ENCODE measurements at regions not wholly inside any gene's neighbourhood (a gene's known extent, or its start where the extent isn't known, plus 50 kb on each side); places are given as distances from the start of the nearest gene placed in this dataset.

DNA sequence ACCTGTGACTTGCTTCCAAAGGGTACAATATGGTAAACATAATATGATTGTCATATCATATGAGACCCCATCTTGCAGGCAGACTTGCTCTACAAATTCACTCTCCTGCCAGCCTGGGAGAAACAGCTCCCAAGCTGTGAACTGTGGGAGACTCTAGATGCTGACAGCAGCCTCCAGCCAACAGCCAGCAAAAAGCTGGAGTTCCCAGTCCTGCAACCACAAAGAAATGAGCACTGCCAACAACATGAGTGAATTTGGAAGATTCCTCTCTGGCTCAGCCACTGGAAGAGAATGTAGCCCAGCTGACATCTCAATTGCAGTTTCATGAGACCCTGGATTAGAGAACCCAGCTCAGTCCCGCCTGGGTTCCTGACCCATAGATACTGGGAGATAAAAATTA, 145.4 kb downstream of the QDPR start:
- no peaks in the 10 kb centered on the region for H3K36me3 Mint-ChIP-seq (ENCODE audit: insufficient read depth, unreplicated experiment)
- no peaks in the 10 kb centered on the region for H3K4me1 Mint-ChIP-seq (ENCODE audit: low read depth, unreplicated experiment)
- intact Hi-C loops (cut with micrococcal nuclease; ENCODE audit: unreplicated experiment), result no loop called here
- no peaks in the 10 kb centered on the region for H3K27me3 Mint-ChIP-seq (ENCODE audit: unreplicated experiment)
- BruUV-seq (replicated peaks), result no TSS peak
- no peak for DNase-seq
- H3K4me3 Mint-ChIP-seq (ENCODE audit: low read depth, unreplicated experiment), result no peak overlapping the region
- CTCF ChIA-PET, result no interaction called here
- H3K9me3 Mint-ChIP-seq (ENCODE audit: low read depth, unreplicated experiment), result no peaks in the 10 kb centered on the region
- no peak overlapping the region for H3K27ac Mint-ChIP-seq (ENCODE audit: unreplicated experiment)
- TF ChIP-seq, protein P1, sequence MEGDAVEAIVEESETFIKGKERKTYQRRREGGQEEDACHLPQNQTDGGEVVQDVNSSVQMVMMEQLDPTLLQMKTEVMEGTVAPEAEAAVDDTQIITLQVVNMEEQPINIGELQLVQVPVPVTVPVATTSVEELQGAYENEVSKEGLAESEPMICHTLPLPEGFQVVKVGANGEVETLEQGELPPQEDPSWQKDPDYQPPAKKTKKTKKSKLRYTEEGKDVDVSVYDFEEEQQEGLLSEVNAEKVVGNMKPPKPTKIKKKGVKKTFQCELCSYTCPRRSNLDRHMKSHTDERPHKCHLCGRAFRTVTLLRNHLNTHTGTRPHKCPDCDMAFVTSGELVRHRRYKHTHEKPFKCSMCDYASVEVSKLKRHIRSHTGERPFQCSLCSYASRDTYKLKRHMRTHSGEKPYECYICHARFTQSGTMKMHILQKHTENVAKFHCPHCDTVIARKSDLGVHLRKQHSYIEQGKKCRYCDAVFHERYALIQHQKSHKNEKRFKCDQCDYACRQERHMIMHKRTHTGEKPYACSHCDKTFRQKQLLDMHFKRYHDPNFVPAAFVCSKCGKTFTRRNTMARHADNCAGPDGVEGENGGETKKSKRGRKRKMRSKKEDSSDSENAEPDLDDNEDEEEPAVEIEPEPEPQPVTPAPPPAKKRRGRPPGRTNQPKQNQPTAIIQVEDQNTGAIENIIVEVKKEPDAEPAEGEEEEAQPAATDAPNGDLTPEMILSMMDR (IDR thresholded peaks at IDR 0.05; ENCODE audit: unreplicated experiment), result no peak

DNA sequence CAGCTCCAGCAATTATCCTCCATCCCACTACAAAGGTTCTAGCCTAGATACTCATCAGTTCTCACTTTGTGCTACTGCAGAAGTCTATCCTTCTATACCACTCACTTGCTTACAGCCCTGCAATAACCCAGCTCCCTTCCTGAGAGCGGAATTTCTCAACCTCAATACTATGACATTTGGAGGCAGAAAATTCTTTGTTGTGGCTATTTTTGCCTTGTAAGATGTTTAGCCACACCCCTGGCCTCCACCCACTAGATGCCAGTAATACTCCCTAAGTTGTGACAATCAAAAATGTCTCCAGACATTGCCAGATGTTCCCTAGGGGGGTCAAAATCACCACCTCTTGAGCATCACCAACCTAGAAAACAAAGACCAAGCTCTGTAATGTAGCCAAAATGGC, 149.5 kb downstream of the QDPR start:
- BruUV-seq (replicated peaks), result no TSS peak
- no peak overlapping the region for H3K4me3 Mint-ChIP-seq (ENCODE audit: low read depth, unreplicated experiment)
- no peaks in the 10 kb centered on the region for H3K9me3 Mint-ChIP-seq (ENCODE audit: low read depth, unreplicated experiment)
- no peak for DNase-seq
- no peak overlapping the region for H3K27ac Mint-ChIP-seq (ENCODE audit: unreplicated experiment)
- CTCF ChIA-PET, result no interaction called here
- intact Hi-C loops (cut with micrococcal nuclease; ENCODE audit: unreplicated experiment), result no loop called here
- peaks cover 13% of the 10 kb centered on the region for H3K27me3 Mint-ChIP-seq (ENCODE audit: unreplicated experiment)
- no peaks in the 10 kb centered on the region for H3K36me3 Mint-ChIP-seq (ENCODE audit: insufficient read depth, unreplicated experiment)
- TF ChIP-seq, protein P1 (IDR thresholded peaks at IDR 0.05; ENCODE audit: unreplicated experiment), result no peak
- H3K4me1 Mint-ChIP-seq (ENCODE audit: low read depth, unreplicated experiment), result no peaks in the 10 kb centered on the region

DNA sequence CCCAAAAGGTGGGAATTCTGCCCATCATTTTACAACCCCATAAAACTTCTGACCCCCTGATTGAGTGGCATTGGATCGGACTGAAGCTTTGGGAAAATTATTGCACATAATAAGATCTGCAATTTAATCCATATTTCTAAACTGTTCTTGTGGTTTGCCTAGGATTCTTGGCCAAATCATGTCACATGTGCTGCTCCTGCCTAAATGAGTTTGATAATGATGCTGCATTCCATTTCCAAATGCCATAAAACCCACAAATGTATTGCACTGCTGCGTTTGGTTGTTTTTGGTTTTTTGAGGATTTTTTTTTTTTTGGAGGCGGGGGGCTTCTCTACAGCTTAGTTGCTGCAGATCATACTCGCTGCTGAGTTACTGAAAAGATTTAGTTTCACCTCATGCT, 153.6 kb downstream of the QDPR start:
- intact Hi-C loops (cut with micrococcal nuclease; ENCODE audit: unreplicated experiment), result no loop called here

DNA sequence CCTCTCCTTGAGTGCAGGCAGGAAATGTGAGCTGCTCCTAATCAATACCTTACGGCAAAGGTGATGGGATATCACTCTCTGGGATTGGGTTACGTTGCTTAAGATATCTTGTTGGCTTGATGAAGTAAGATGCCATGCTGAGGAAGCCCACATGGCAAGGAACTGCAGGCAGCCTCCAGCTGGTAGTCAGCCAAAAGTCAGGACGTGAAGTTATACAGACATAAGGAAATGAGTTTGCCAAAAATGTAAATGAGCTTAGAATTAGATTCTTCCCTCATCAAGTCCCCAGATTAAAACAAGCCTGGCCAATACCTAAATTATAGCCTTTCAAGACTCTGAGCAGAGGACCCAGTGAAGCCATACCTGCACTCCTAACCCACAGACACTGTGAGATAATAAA, 155.0 kb downstream of the QDPR start:
- no peak overlapping the region for H3K27ac Mint-ChIP-seq (ENCODE audit: unreplicated experiment)
- H3K36me3 Mint-ChIP-seq (ENCODE audit: insufficient read depth, unreplicated experiment), result no peaks in the 10 kb centered on the region
- TF ChIP-seq, protein P1 (IDR thresholded peaks at IDR 0.05; ENCODE audit: unreplicated experiment), result no peak
- intact Hi-C loops (cut with micrococcal nuclease; ENCODE audit: unreplicated experiment), result no loop called here
- DNase-seq, result no peak
- CTCF ChIA-PET, result interaction anchor here (0.7 kb wide), 1 partner anchor 12 kb away, joined by 3 read pairs; no protein-coding TSS in a partner anchor
- no TSS peak for BruUV-seq (replicated peaks)
- H3K4me1 Mint-ChIP-seq (ENCODE audit: low read depth, unreplicated experiment), result no peaks in the 10 kb centered on the region
- H3K4me3 Mint-ChIP-seq (ENCODE audit: low read depth, unreplicated experiment), result no peak overlapping the region
- peaks cover 46% of the 10 kb centered on the region for H3K27me3 Mint-ChIP-seq (ENCODE audit: unreplicated experiment)
- peaks cover 2% of the 10 kb centered on the region for H3K9me3 Mint-ChIP-seq (ENCODE audit: low read depth, unreplicated experiment)

More for the DNA sequence above, 153.6 kb downstream of the QDPR start:
- TF ChIP-seq, protein P1 (IDR thresholded peaks at IDR 0.05; ENCODE audit: unreplicated experiment), result no peak
- Mint-ChIP-seq H3K27me3 (ENCODE audit: unreplicated experiment) (peaks cover 43% of the 10 kb centered on the region), H3K36me3 (ENCODE audit: insufficient read depth, unreplicated experiment) (no peaks in the 10 kb centered on the region), H3K9me3 (ENCODE audit: low read depth, unreplicated experiment) (peaks cover 2% of the 10 kb centered on the region), H3K4me1 (ENCODE audit: low read depth, unreplicated experiment) (no peaks in the 10 kb centered on the region), H3K4me3 (ENCODE audit: low read depth, unreplicated experiment) (no peak overlapping the region), H3K27ac (ENCODE audit: unreplicated experiment) (no peak overlapping the region)
- BruUV-seq (replicated peaks), result no TSS peak
- CTCF ChIA-PET, result interaction anchor here (0.7 kb wide), 1 partner anchor 11 kb away, joined by 3 read pairs; no protein-coding TSS in a partner anchor
- no peak for DNase-seq
